Upper lobe of left lung (tissue), 6 donors: ENCODE measurements at regions not wholly inside any gene's neighbourhood (a gene's known extent, or its start where the extent isn't known, plus 50 kb on each side); places are given as distances from the start of the nearest gene placed in this dataset.
"Not testable (repeated sequence)": the region's sequence is repeated elsewhere in the genome, so short reads cannot be mapped to it uniquely, and the experiment has no call there.

ENCODE experiments used
- ATAC-seq, 2 donors: fragments of 200-7000 bp; cut with Tn5 transposase; one replicate each; pipeline ENCODE4 v1.9.1; 2022; ENCODE audit warnings: mild to moderate bottlenecking in 2 of 2, moderate library complexity in 2 of 2; ENCODE audit not compliant: low FRiP score in 2 of 2
- DNase-seq, 2 donors: peaks; one replicate each; pipeline ENCODE4 v3.0.0-alpha.2; 2019 to 2020
- H3K27ac ChIP-seq, 4 donors: fragments of 200-600 bp; sonication (generic); one replicate each; pipeline ENCODE4 v1.5.1; 2016 to 2019
- H3K27me3 ChIP-seq, 4 donors: fragments of 200-600 bp; sonication (generic); one replicate each; pipeline ENCODE4 v1.5.1; 2017 to 2019
- H3K36me3 ChIP-seq, 4 donors: fragments of 200-600 bp; sonication (generic); one replicate each; pipeline ENCODE4 v1.5.1; 2016 to 2019
- H3K4me1 ChIP-seq, 4 donors: fragments of 200-600 bp; sonication (generic); one replicate each; pipeline ENCODE4 v1.5.1; 2018 to 2019
- H3K4me3 ChIP-seq, 4 donors: fragments of 200-600 bp; sonication (generic); one replicate each; pipeline ENCODE4 v1.5.1; 2017 to 2019; ENCODE audit warnings: mild to moderate bottlenecking in 2 of 4, moderate library complexity in 1 of 4
- H3K9me3 ChIP-seq, 4 donors: fragments of 200-600 bp; sonication (generic); one replicate each; pipeline ENCODE4 v1.5.1; 2018 to 2019
- CTCF ChIP-seq, 6 experiments: fragments of 450-650 bp in 4 of 6; fragments of 200-600 bp in 2 of 6; sonication (generic) in 2 of 6; IDR thresholded peaks; one replicate each; pipeline ENCODE4 v1.5.1; 2016 to 2019; ENCODE audit warnings: antibody characterized with exemption in 6 of 6
- EP300 ChIP-seq, 4 donors: sonication (generic); formaldehyde crosslinking; IDR thresholded peaks; one replicate each; pipeline ENCODE4 v1.5.1; 2017; ENCODE audit warnings: antibody characterized with exemption in 4 of 4, control low read depth in 2 of 4
- POLR2A ChIP-seq, 4 donors: fragments of 450-650 bp; IDR thresholded peaks; one replicate each; pipeline ENCODE4 v1.5.1; 2016 to 2017; ENCODE audit warnings: antibody characterized with exemption in 4 of 4, mild to moderate bottlenecking in 2 of 4
- POLR2AphosphoS5 ChIP-seq, 2 donors: sonication (generic); formaldehyde crosslinking; IDR thresholded peaks; one replicate each; pipeline ENCODE4 v1.5.1; 2017; ENCODE audit warnings: antibody characterized with exemption in 2 of 2
- WGBS, 2 donors: methylation state at CpG; one replicate each; pipeline ENCODE4 v1.1.5; 2017 to 2018; 5-methylcytosine and 5-hydroxymethylcytosine counted together
- donor health status: DM: no; HTN: no; CAD: no; lungs with moderate emphysema.
- donor health status: DM: no; HTN: yes; CAD: no; lungs with severe emphysema.

DNA sequence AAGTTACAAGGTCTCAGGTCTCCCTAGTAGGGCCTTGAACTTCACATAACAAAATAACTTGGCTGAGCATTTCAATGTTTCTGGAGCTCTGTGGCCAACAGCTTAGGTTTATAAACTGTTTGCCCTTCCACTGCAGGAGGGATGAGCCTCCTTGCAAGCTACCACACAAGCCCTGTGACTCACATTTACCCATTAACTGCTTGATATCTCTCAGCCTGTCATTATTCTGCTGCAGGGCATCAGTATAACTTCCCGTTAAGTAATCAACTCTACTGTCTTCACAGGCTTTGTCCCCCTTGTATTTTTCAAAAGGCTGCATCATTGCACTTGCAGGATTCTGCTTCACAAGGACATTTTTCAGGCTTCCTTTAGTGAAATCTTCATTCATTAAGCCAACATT, 151.7 kb upstream of the CXCL13 start:
- Histone ChIP-seq H3K4me3 (no peak overlapping the region), H3K9me3 (no peaks in the 10 kb centered on the region), H3K27ac (no peak overlapping the region), H3K27me3 (no peaks in the 10 kb centered on the region), H3K4me1 (peaks cover 0 to 4% (median 0%) of the 10 kb centered on the region in 4 donors), H3K36me3 (no peaks in the 10 kb centered on the region)
- no peak for TF ChIP-seq CTCF (IDR thresholded peaks at IDR 0.05)
- no peak for TF ChIP-seq POLR2AphosphoS5 (IDR thresholded peaks at IDR 0.05)
- TF ChIP-seq EP300 (IDR thresholded peaks at IDR 0.05): no peak
- no peak for TF ChIP-seq POLR2A (IDR thresholded peaks at IDR 0.05)
- DNase-seq: no peak
- no peak for ATAC-seq
- 87 to 95% methylated on average over 1 of the region's 1 CpG for WGBS, 2 donors

DNA sequence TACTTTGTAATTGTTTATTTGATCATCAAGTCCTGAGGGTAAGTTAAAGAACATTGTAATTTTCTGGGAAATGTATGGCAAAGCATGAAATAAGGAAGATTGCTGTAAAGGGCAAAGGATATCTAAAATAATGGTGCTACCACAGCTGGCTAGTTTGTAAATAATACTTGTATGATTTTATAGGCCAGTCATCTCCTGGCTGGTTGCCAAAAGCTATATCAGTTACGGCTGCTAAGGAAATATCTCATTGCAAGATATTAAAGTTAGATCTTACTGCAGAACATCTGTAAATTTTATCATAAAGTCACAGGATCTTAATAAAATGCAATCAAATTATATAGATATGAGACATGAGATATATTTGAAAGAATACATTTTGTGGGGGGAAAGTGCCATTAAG, 150.8 kb upstream of the CXCL13 start:
- H3K4me1 ChIP-seq: no peaks in the 10 kb centered on the region
- no peaks in the 10 kb centered on the region for H3K9me3 ChIP-seq
- no peak overlapping the region for H3K4me3 ChIP-seq
- no peak overlapping the region for H3K27ac ChIP-seq
- no peaks in the 10 kb centered on the region for H3K27me3 ChIP-seq
- ATAC-seq (no peak), DNase-seq (no peak)
- TF ChIP-seq POLR2A (IDR thresholded peaks at IDR 0.05): no peak
- TF ChIP-seq EP300 (IDR thresholded peaks at IDR 0.05): no peak
- no peak for TF ChIP-seq CTCF (IDR thresholded peaks at IDR 0.05)
- no peak for TF ChIP-seq POLR2AphosphoS5 (IDR thresholded peaks at IDR 0.05)
- no peaks in the 10 kb centered on the region for H3K36me3 ChIP-seq
- 20 to 34% methylated on average over 1 of the region's 1 CpG for WGBS, 2 donors

- not testable (repeated sequence) for DNase-seq, H3K27ac ChIP-seq, H3K9me3 ChIP-seq, H3K27me3 ChIP-seq, H3K4me3 ChIP-seq, H3K4me1 ChIP-seq, H3K36me3 ChIP-seq, ATAC-seq
- 94% methylated on average over 2 of the region's 2 CpGs; no CpG with 5 or more reads in 1 of the 2 donors for WGBS, 2 donors
Observed at GRCh38 chr4:77464100-77464499, 141.5 kb upstream of the CXCL13 start.

DNA sequence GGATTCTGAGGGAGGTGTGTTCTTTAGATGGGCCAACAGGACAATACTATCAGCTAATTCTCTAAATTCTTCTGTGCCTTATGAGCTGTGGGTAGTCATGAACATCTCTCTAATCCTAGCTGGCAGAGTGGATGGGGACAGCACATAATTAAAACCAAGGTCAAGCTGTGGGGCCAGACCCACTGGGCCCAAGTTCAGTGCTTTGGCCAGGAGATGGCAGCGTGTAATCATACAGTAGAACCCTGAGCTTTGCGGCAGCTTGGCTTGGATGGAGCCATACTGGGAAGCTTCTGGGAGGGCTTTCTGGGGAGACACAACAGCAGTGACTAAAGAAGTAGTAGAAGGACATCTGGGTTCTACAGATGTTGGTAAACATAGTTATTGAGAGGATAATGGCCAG, 140.3 kb upstream of the CXCL13 start:
- ATAC-seq (peak in 1 of 2 donors; percentile 81), DNase-seq (no peak)
- Histone ChIP-seq H3K4me1 (no peaks in the 10 kb centered on the region), H3K36me3 (no peaks in the 10 kb centered on the region), H3K27ac (no peak overlapping the region), H3K27me3 (no peaks in the 10 kb centered on the region), H3K9me3 (no peaks in the 10 kb centered on the region), H3K4me3 (no peak overlapping the region)
- TF ChIP-seq EP300 (IDR thresholded peaks at IDR 0.05) (no peak), CTCF (IDR thresholded peaks at IDR 0.05) (peak in 5 of 6 experiments; percentile 30 to 51 (median 42))
- 86 to 89% methylated on average over 2 of the region's 2 CpGs for WGBS, 2 donors

DNA sequence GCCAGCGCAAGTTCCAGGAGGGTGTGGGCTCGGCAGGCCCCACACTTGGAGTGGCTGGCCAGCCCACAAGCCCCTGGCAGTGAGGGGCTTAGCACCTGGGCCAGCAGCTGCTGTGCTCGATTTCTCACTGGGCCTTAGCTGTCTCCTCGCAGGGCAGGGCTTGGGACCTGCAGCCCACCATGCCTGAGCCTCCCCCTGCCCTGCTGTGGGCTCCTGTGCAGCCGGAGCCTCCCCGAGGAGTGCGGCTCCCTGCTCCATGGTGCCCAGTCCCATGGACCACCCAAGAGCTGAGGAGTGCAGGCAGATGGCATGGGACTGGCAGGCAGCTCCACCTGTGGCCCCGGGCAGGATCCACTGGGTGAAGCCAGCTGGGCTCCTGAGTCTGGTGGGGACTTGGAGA, 139.2 kb upstream of the CXCL13 start:
- Histone ChIP-seq H3K9me3 (no peaks in the 10 kb centered on the region), H3K4me1 (no peaks in the 10 kb centered on the region), H3K36me3 (no peaks in the 10 kb centered on the region), H3K27ac (no peak overlapping the region), H3K4me3 (no peak overlapping the region), H3K27me3 (no peaks in the 10 kb centered on the region)
- 90 to 95% methylated on average over 2 to 8 of the region's 8 CpGs for WGBS, 2 donors
- DNase-seq (peak in 1 of 2 donors; percentile 58), ATAC-seq (no peak)
- TF ChIP-seq POLR2AphosphoS5 (IDR thresholded peaks at IDR 0.05) (no peak), CTCF (IDR thresholded peaks at IDR 0.05) (no peak), POLR2A (IDR thresholded peaks at IDR 0.05) (no peak), EP300 (IDR thresholded peaks at IDR 0.05) (no peak)
